GM12878 (cell line): ENCODE measurements at regions not wholly inside any gene's neighbourhood (a gene's known extent, or its start where the extent isn't known, plus 50 kb on each side); places are given as distances from the start of the nearest gene placed in this dataset.

Experiments used
- ATAC-seq: fragments of 200-7000 bp; cut with Tn5 transposase; 3 replicates; pipeline ENCODE4 v1.9.1; 2020; ENCODE audit warnings: mild to moderate bottlenecking, moderate library complexity
- BruUV-seq: library from RNA; stranded (reverse); fragments of 400-500 nt; replicated peaks from 2 replicates; lab custom pipeline; 2021; lab: Mats Ljungman, UMichigan
- CTCF ChIA-PET: fragments of 300-600 bp; sonication (Branson Sonifier 250); formaldehyde crosslinking; extraction: SDS; loops from one replicate; lab custom pipeline; 2021; ENCODE audit warnings: inconsistent platforms; lab: Yijun Ruan, JAX
- POLR2A ChIA-PET: fragments of 350-600 bp; formaldehyde crosslinking; extraction: SDS; loops from one replicate; lab custom pipeline; 2021; ENCODE audit warnings: inconsistent platforms; lab: Charles Lee
- RAD21 ChIA-PET: fragments of 300-600 bp; sonication (Branson Sonifier 250); formaldehyde crosslinking; loops from one replicate; lab custom pipeline; 2023; ENCODE audit warnings: antibody characterized with exemption; ENCODE audit not compliant: unreplicated experiment; lab: Charles Lee
- SMC1A ChIA-PET: fragments of 300-600 bp; sonication (Branson Sonifier 250); formaldehyde crosslinking; loops from one replicate; lab custom pipeline; 2023; ENCODE audit not compliant: unreplicated experiment, uncharacterized antibody; lab: Charles Lee
- DNase-seq: peaks from one replicate; pipeline ENCODE4 v3.0.0-alpha.2; 2011; ENCODE audit warnings: low read depth, low spot score
- FAIRE-seq: peaks from 3 replicates; lab custom pipeline; 2011; peaks lifted over from hg19 to GRCh38; lab: Jason Lieb, UNC
- H2AFZ ChIP-seq: 2 replicates; pipeline ENCODE4 v1.6.0; 2011; ENCODE audit warnings: low read depth, low read length, control low read depth; ENCODE audit not compliant: control insufficient read depth
- H3K27ac ChIP-seq: 2 replicates; pipeline ENCODE4 v1.5.1; 2011; ENCODE audit warnings: control low read depth; ENCODE audit not compliant: control insufficient read depth, insufficient read depth
- H3K27me3 ChIP-seq, 2 experiments: replicated peaks in 1 of 2; 2 replicates each; pipeline versions ENCODE4 v1.6.0 to v1.6.1; 2011; ENCODE audit warnings: low read length in 1 of 2; ENCODE audit not compliant: control insufficient read depth in 2 of 2, insufficient read depth in 2 of 2
- H3K36me3 ChIP-seq, 2 experiments: 2 replicates each; pipeline ENCODE4 v1.5.1; 2011; ENCODE audit warnings: low read length in 1 of 2; ENCODE audit not compliant: control insufficient read depth in 2 of 2, insufficient read depth in 2 of 2
- H3K4me1 ChIP-seq: 2 replicates; pipeline ENCODE4 v1.6.1; 2011; ENCODE audit warnings: mild to moderate bottlenecking, low read length, moderate library complexity, mixed read lengths; ENCODE audit not compliant: control insufficient read depth, insufficient read depth
- H3K4me2 ChIP-seq: 2 replicates; pipeline ENCODE4 v1.6.0; 2011; ENCODE audit warnings: control low read depth; ENCODE audit not compliant: control insufficient read depth, insufficient read depth
- H3K4me3 ChIP-seq: fragments of 200-600 bp; sonication (generic); 2 replicates; pipeline ENCODE4 v1.5.1; 2016
- H3K79me2 ChIP-seq: 2 replicates; pipeline ENCODE4 v1.6.0; 2011; ENCODE audit warnings: low read length; ENCODE audit not compliant: control insufficient read depth, insufficient read depth
- H3K9ac ChIP-seq: 2 replicates; pipeline ENCODE4 v1.8.0; 2011; ENCODE audit warnings: low read length, control low read depth, mixed read lengths; ENCODE audit not compliant: control insufficient read depth, insufficient read depth
- H3K9me3 ChIP-seq: replicated peaks from 3 replicates; pipeline ENCODE4 v1.5.1; 2011; ENCODE audit warnings: mild to moderate bottlenecking, low read length; ENCODE audit not compliant: control insufficient read depth, insufficient read depth
- H4K20me1 ChIP-seq: 2 replicates; pipeline ENCODE4 v1.6.0; 2011; ENCODE audit not compliant: control insufficient read depth, insufficient read depth
- DPF2 ChIP-seq: fragments of 450-650 bp; IDR thresholded peaks from 2 replicates; pipeline ENCODE4 v1.6.1; 2017; ENCODE audit warnings: mild to moderate bottlenecking
- ETV6 ChIP-seq, 2 experiments: fragments of 450-650 bp in 1 of 2; IDR thresholded peaks in 1 of 2; conservative IDR thresholded peaks in 1 of 2; 2 replicates each; pipeline ENCODE4 v1.6.1; 2014; ENCODE audit warnings: antibody characterized with exemption in 1 of 2, borderline replicate concordance in 1 of 2, low read depth in 1 of 2, mild to moderate bottlenecking in 1 of 2, moderate library complexity in 1 of 2
- EZH2 ChIP-seq: IDR thresholded peaks from 2 replicates; pipeline ENCODE4 v1.6.1; 2012; ENCODE audit warnings: low read depth, mild to moderate bottlenecking, control low read depth, inconsistent platforms, low read length, borderline replicate concordance; ENCODE audit not compliant: control insufficient read depth
- FOXK2 ChIP-seq: fragments of 450-650 bp; IDR thresholded peaks from 2 replicates; pipeline ENCODE4 v1.6.1; 2017; ENCODE audit warnings: mild to moderate bottlenecking, moderate library complexity
- FOXM1 ChIP-seq: IDR thresholded peaks from 2 replicates; pipeline ENCODE4 v1.6.1; 2012; ENCODE audit warnings: low read depth, mild to moderate bottlenecking, inconsistent platforms, low read length, moderate library complexity
- HDAC2 ChIP-seq: fragments of 200-600 bp; sonication (generic); IDR thresholded peaks from 2 replicates; pipeline ENCODE4 v1.6.1; 2017
- IKZF1 ChIP-seq: fragments of 450-650 bp; conservative IDR thresholded peaks from 2 replicates; pipeline ENCODE4 v1.6.1; 2017; ENCODE audit warnings: antibody characterized with exemption, mild to moderate bottlenecking
- IRF4 ChIP-seq: IDR thresholded peaks from 2 replicates; pipeline ENCODE4 v1.6.1; 2011; ENCODE audit warnings: low read depth, low read length
- JUNB ChIP-seq: IDR thresholded peaks from 2 replicates; pipeline ENCODE4 v1.6.1; 2016; ENCODE audit warnings: antibody characterized with exemption, mild to moderate bottlenecking
- MEF2A ChIP-seq: IDR thresholded peaks from 2 replicates; pipeline ENCODE4 v1.6.1; 2011; ENCODE audit warnings: low read depth, mild to moderate bottlenecking, low read length, moderate library complexity; ENCODE audit not compliant: insufficient read depth
- POLR2AphosphoS2 ChIP-seq: IDR thresholded peaks from 2 replicates; pipeline ENCODE4 v1.6.1; 2011; ENCODE audit warnings: low read depth, mild to moderate bottlenecking, low read length, improper control_type of control experiment, moderate library complexity
- REST ChIP-seq: IDR thresholded peaks from 2 replicates; pipeline ENCODE4 v1.6.1; 2012; ENCODE audit warnings: mild to moderate bottlenecking, low read depth, low read length
- STAT1 ChIP-seq: fragments of 450-650 bp; conservative IDR thresholded peaks from 2 replicates; pipeline ENCODE4 v1.6.1; 2014; ENCODE audit warnings: antibody characterized with exemption, mild to moderate bottlenecking
- TAF1 ChIP-seq: IDR thresholded peaks from 2 replicates; pipeline ENCODE4 v1.6.1; 2011; ENCODE audit warnings: mild to moderate bottlenecking, low read depth, low read length, borderline replicate concordance
- TBL1XR1 ChIP-seq: IDR thresholded peaks from 2 replicates; pipeline ENCODE4 v1.6.1; 2012; ENCODE audit warnings: low read depth, low read length, improper control_type of control experiment
- TCF7 ChIP-seq: IDR thresholded peaks from 2 replicates; pipeline ENCODE4 v1.6.1; 2014; ENCODE audit warnings: antibody characterized with exemption, borderline replicate concordance
- YY1 ChIP-seq: IDR thresholded peaks from 2 replicates; pipeline ENCODE4 v1.6.1; 2011; ENCODE audit warnings: low read depth, mild to moderate bottlenecking, low read length
- WGBS: methylation state at CpG from one replicate; pipeline ENCODE4 v1.1.6; 2016; ENCODE audit warnings: low lambda C conversion rate; ENCODE audit not compliant: insufficient replicate concordance, insufficient coverage; ENCODE audit errors: missing lambda C conversion rate; 5-methylcytosine and 5-hydroxymethylcytosine counted together
- in situ Hi-C: fragments of 300-500 bp; cut with MboI; formaldehyde crosslinking; loops from 9 replicates; pipeline ENCODE4 v1.14.3; 2018; ENCODE audit warnings: mixed read lengths
- intact Hi-C: fragments of 100-400 bp; cut with micrococcal nuclease; formaldehyde crosslinking; loops from one replicate; pipeline ENCODE4 v1.14.2; 2022; ENCODE audit not compliant: unreplicated experiment

DNA sequence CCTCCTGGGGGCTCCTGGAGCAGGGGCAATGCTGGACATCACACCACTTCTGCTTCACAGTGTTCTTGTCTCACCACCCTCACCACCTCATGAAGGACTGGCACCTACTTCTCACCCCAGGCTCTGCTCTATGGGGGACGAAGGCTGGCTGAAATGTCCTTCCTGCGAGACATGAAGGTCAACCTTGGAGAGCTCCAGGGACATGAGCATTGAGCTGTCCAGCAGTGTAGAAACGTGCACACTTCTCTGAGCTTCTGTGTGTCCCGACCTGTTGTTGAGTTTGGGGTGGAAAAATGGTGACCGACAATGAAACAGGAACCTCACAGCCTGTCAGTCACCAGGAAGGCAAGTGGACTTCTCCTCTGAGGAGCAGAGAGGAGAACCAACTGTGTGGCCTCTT is 68.6 kb upstream of the ADAMTS16 start:
- no peak for DNase-seq
- no TSS peak for BruUV-seq
- SMC1A ChIA-PET: interaction anchor here (1.2 kb wide), 1 partner anchor 12 kb away, joined by 3 read pairs; no protein-coding TSS in a partner anchor
- CTCF ChIA-PET: no interaction called here
- TF ChIP-seq TAF1 (no peak), REST (peak; percentile 82), HDAC2 (no peak)
- no peak overlapping the region for H3K9ac ChIP-seq
- no peaks in the 10 kb centered on the region for H3K9me3 ChIP-seq
- H4K20me1 ChIP-seq: no peaks in the 10 kb centered on the region
- H3K4me3 ChIP-seq: no peak overlapping the region
- no peak overlapping the region for H2AFZ ChIP-seq
- no peak overlapping the region for H3K4me2 ChIP-seq
- no peaks in the 10 kb centered on the region for H3K36me3 ChIP-seq
- no peak for ATAC-seq
- POLR2A ChIA-PET: no interaction called here
- H3K79me2 ChIP-seq: no peaks in the 10 kb centered on the region
- in situ Hi-C loops: no loop called here
- intact Hi-C loops: no loop called here
- FAIRE-seq: no peak
- RAD21 ChIA-PET: no interaction called here
- H3K27ac ChIP-seq: no peak overlapping the region
- 0% methylated on average over 5 of the region's 5 CpGs for WGBS
- H3K27me3 ChIP-seq: no peaks in the 10 kb centered on the region
- no peaks in the 10 kb centered on the region for H3K4me1 ChIP-seq

DNA sequence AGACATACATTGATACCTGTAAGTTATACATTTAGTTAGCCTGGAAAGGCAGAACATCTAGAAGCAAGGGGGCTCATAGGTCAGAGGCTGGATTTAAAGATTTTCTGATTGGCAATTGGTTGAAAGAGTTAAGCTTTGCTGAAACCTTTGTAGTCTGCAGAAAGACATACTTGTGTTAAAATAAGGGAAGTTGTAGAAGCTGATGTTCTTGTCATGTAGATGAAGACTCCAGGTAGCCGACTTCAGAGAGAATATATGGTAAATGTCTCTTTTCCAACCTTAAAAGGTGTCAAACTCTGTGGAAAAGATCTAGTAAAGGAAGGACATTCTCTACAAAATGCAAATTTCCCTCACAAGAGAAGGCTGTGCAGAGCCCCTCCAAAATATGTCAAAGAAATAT is 62.9 kb upstream of the ADAMTS16 start:
- no peak overlapping the region for H3K9ac ChIP-seq
- no peak overlapping the region for H3K27ac ChIP-seq
- no peak for DNase-seq
- no peaks in the 10 kb centered on the region for H3K4me1 ChIP-seq
- SMC1A ChIA-PET: no interaction called here
- POLR2A ChIA-PET: no interaction called here
- no peaks in the 10 kb centered on the region for H3K36me3 ChIP-seq
- CTCF ChIA-PET: interaction anchor here (1.1 kb wide), 1 partner anchor 12 kb away, joined by 3 read pairs; no protein-coding TSS in a partner anchor
- BruUV-seq: no TSS peak
- no peak for FAIRE-seq
- H3K27me3 ChIP-seq: no peaks in the 10 kb centered on the region
- RAD21 ChIA-PET: no interaction called here
- in situ Hi-C loops (no loop called here), intact Hi-C loops (no loop called here)
- no peak overlapping the region for H2AFZ ChIP-seq
- no peak overlapping the region for H3K4me3 ChIP-seq
- WGBS: 7% methylated on average over 1 of the region's 1 CpG
- H3K4me2 ChIP-seq: no peak overlapping the region
- no peaks in the 10 kb centered on the region for H3K79me2 ChIP-seq
- no peaks in the 10 kb centered on the region for H4K20me1 ChIP-seq
- no peaks in the 10 kb centered on the region for H3K9me3 ChIP-seq
- no peak for ATAC-seq
- TF ChIP-seq TBL1XR1 (no peak), DPF2 (no peak), POLR2AphosphoS2 (no peak), JUNB (no peak), YY1 (no peak), TAF1 (no peak), MEF2A (no peak), IRF4 (no peak), EZH2 (no peak), TCF7 (no peak), FOXM1 (no peak), IKZF1 (no peak), ETV6 (conservative IDR thresholded peaks at IDR 0.05 in 1 of 2, IDR thresholded peaks at IDR 0.05 in 1 of 2; ENCODE audit: borderline replicate concordance in 1 of 2, low read depth in 1 of 2) (no peak), FOXK2 (no peak), STAT1 (no peak)
